ENCODE measurements at regions not wholly inside any gene's neighbourhood (a gene's known extent, or its start where the extent isn't known, plus 50 kb on each side); places are given as distances from the start of the nearest gene placed in this dataset.

GRCh38 chr2:226601881-226602662 lies 197.5 kb downstream of the IRS1 start:
- Histone ChIP-seq H3K36me3 (ENCODE audit: low read depth) (no peaks in the 10 kb centered on the region), H3K4me3 (no peak overlapping the region), H3K9me3 (no peaks in the 10 kb centered on the region), H3K4me1 (ENCODE audit: low read depth) (no peaks in the 10 kb centered on the region)
- no peak for TF ChIP-seq CTCF (IDR thresholded peaks at IDR 0.05)
- no peak for ATAC-seq
- intact Hi-C loops (cut with DNase I, micrococcal nuclease) = no loop called here
- DNase-seq = no peak

GRCh38 chr2:226600802-226601201 lies 198.8 kb downstream of the IRS1 start:
- Histone ChIP-seq H3K4me3 (no peak overlapping the region), H3K4me1 (ENCODE audit: low read depth) (no peaks in the 10 kb centered on the region), H3K9me3 (no peaks in the 10 kb centered on the region), H3K36me3 (ENCODE audit: low read depth) (no peaks in the 10 kb centered on the region)
- DNase-seq = no peak
- TF ChIP-seq CTCF (IDR thresholded peaks at IDR 0.05) = no peak
- intact Hi-C loops (cut with DNase I, micrococcal nuclease) = no loop called here
- no peak for ATAC-seq

GRCh38 chr2:226600184-226600583 lies 199.4 kb downstream of the IRS1 start:
- no peak for ATAC-seq
- Histone ChIP-seq H3K9me3 (no peaks in the 10 kb centered on the region), H3K4me1 (ENCODE audit: low read depth) (no peaks in the 10 kb centered on the region), H3K4me3 (no peak overlapping the region), H3K36me3 (ENCODE audit: low read depth) (no peaks in the 10 kb centered on the region)
- no peak for DNase-seq
- no peak for TF ChIP-seq CTCF (IDR thresholded peaks at IDR 0.05)
- intact Hi-C loops (cut with DNase I, micrococcal nuclease) = no loop called here

GRCh38 chr2:226589043-226589442 lies 210.6 kb downstream of the IRS1 start:
- no peak for DNase-seq
- H3K4me3 ChIP-seq = no peak overlapping the region
- no peak for TF ChIP-seq CTCF (IDR thresholded peaks at IDR 0.05)
- peaks cover 14% of the 10 kb centered on the region for H3K9me3 ChIP-seq
- no peaks in the 10 kb centered on the region for H3K4me1 ChIP-seq (ENCODE audit: low read depth)
- intact Hi-C loops (cut with DNase I, micrococcal nuclease) = no loop called here
- no peaks in the 10 kb centered on the region for H3K36me3 ChIP-seq (ENCODE audit: low read depth)
- ATAC-seq = no peak

- Histone ChIP-seq H3K4me1 (ENCODE audit: low read depth) (no peaks in the 10 kb centered on the region), H3K9me3 (peaks cover 14% of the 10 kb centered on the region), H3K4me3 (no peak overlapping the region), H3K36me3 (ENCODE audit: low read depth) (no peaks in the 10 kb centered on the region)
- no peak for ATAC-seq
- no peak for TF ChIP-seq CTCF (IDR thresholded peaks at IDR 0.05)
- intact Hi-C loops (cut with DNase I, micrococcal nuclease) = no loop called here
- no peak for DNase-seq
Observed at GRCh38 chr2:226585130-226585561, 214.5 kb downstream of the IRS1 start.
